ENCODE measurements at regions not wholly inside any gene's neighbourhood (a gene's known extent, or its start where the extent isn't known, plus 50 kb on each side); places are given as distances from the start of the nearest gene placed in this dataset.

DNA sequence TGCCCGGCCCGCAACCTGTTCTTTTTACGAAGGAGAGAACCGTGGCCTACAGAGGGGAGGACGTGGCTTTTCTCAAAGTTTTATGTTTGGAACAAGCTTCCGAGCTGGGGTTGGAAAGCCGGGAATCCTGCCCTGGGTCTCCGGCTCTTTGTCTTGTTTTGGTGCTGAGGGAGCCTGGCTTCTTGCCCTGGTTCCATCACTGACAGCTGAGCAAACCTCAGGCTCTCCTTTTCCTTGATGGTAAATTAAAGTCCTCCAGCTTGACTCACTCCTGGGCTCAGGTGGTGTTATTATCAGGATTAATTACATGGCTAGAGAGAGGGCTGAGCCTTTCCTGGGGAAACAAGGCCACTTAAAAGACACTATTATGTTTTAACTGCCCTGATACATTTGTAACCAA lies 289.5 kb upstream of the RGMA start:
- TF ChIP-seq CHD1 (IDR thresholded peaks at IDR 0.05; ENCODE audit: low read depth, low read length) (no peak), PHF8 (conservative IDR thresholded peaks at IDR 0.05; ENCODE audit: low read depth, low read length) (no peak), ZNF274 (IDR thresholded peaks at IDR 0.05; ENCODE audit: borderline replicate concordance, extremely low read depth, low read length) (no peak), GABPA (IDR thresholded peaks at IDR 0.05; ENCODE audit: borderline replicate concordance, insufficient read depth, low read length) (no peak), TAF1 (IDR thresholded peaks at IDR 0.05; ENCODE audit: low read depth, low read length) (no peak), POLR2AphosphoS5 (IDR thresholded peaks at IDR 0.05; ENCODE audit: low read depth, low read length) (no peak), SP2 (IDR thresholded peaks at IDR 0.05; ENCODE audit: low read length) (no peak), KDM5A (IDR thresholded peaks at IDR 0.05; ENCODE audit: low read length) (no peak), TCF12 (IDR thresholded peaks at IDR 0.05; ENCODE audit: low read depth, low read length) (no peak)
- TF ChIP-seq, protein P1, sequence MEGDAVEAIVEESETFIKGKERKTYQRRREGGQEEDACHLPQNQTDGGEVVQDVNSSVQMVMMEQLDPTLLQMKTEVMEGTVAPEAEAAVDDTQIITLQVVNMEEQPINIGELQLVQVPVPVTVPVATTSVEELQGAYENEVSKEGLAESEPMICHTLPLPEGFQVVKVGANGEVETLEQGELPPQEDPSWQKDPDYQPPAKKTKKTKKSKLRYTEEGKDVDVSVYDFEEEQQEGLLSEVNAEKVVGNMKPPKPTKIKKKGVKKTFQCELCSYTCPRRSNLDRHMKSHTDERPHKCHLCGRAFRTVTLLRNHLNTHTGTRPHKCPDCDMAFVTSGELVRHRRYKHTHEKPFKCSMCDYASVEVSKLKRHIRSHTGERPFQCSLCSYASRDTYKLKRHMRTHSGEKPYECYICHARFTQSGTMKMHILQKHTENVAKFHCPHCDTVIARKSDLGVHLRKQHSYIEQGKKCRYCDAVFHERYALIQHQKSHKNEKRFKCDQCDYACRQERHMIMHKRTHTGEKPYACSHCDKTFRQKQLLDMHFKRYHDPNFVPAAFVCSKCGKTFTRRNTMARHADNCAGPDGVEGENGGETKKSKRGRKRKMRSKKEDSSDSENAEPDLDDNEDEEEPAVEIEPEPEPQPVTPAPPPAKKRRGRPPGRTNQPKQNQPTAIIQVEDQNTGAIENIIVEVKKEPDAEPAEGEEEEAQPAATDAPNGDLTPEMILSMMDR (IDR thresholded peaks at IDR 0.05; ENCODE audit: control extremely low read depth in 1 of 3, insufficient read depth in 1 of 3, low read depth in 1 of 3, low read length in 3 of 3): no peak

Measured in H1 (cell line).